ENCODE measurements at regions not wholly inside any gene's neighbourhood (a gene's known extent, or its start where the extent isn't known, plus 50 kb on each side); places are given as distances from the start of the nearest gene placed in this dataset.

GRCh38 chrX:12076046-12076445, 62.2 kb upstream of the FRMPD4 start:
- TF ChIP-seq CTCF (IDR thresholded peaks at IDR 0.05) (no peak), SMAD4 (CRISPR knock-in tag; IDR thresholded peaks at IDR 0.05) (no peak), E2F1 (CRISPR knock-in tag; IDR thresholded peaks at IDR 0.05) (no peak), USF1 (CRISPR knock-in tag; IDR thresholded peaks at IDR 0.05) (no peak), ZNF121 (CRISPR knock-in tag; IDR thresholded peaks at IDR 0.05) (no peak), ETV6 (CRISPR knock-in tag; IDR thresholded peaks at IDR 0.05) (no peak), IRF1 (CRISPR knock-in tag; IDR thresholded peaks at IDR 0.05) (no peak), ZNF263 (CRISPR knock-in tag; IDR thresholded peaks at IDR 0.05; ENCODE audit: low read depth) (no peak)
